Epithelial cell of proximal tubule (primary cell): ENCODE measurements at regions not wholly inside any gene's neighbourhood (a gene's known extent, or its start where the extent isn't known, plus 50 kb on each side); places are given as distances from the start of the nearest gene placed in this dataset.

Experiments
- DNase-seq: peaks from one replicate; pipeline ENCODE4 v3.0.0-alpha.2; 2011; ENCODE audit warnings: low read depth
- H3K4me3 ChIP-seq: 2 replicates; pipeline ENCODE4 v1.5.1; 2011; ENCODE audit warnings: low read depth, mild to moderate bottlenecking, low read length
- TF ChIP-seq, protein P1 (sequence below): conservative IDR thresholded peaks from 2 replicates; pipeline ENCODE4 v1.5.1; 2012; ENCODE audit warnings: low read depth, mild to moderate bottlenecking, low read length

DNA sequence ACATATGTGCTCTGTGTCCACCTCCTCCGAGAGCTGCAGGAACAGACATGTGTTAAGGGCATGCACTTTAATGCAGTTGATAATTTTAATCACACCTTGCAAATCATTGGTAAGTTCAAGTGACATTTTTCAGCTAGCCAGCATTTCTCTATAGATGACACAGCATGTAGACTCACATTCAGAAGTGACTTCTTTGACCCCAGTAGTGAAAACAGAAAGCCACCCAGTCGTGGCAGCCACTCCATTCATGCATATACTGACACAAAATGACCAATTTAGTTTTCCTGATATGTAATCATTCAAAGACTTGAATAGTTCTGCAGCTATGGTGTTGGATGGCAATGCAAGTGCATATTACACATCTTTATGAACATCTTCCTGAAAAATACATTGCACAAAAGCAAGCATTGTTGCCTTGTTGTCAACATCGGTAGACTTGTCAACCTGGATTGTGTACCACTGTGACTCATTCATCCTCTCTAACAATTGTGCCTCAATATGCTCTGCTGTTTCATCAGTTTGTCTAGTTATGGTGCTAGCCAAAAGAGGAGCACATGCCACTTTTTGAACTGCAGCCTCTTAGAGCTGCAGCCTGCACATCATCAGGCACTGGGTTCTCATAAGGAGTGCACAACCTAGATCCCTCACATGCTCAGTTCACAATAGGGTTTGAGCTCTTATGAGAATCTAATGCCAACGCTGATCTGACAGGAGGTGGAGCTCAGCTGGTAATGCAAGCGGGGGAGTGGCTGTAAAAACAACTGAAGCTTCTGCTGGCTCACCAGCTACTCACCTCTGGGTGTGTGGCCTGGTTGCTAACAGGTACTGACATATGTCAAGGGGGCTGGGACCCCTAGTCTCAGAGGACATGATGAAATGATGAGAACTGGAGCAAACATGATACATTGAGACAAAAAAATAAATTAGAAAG, 622.0 kb downstream of the PYDC2 start:
- TF ChIP-seq, protein P1, sequence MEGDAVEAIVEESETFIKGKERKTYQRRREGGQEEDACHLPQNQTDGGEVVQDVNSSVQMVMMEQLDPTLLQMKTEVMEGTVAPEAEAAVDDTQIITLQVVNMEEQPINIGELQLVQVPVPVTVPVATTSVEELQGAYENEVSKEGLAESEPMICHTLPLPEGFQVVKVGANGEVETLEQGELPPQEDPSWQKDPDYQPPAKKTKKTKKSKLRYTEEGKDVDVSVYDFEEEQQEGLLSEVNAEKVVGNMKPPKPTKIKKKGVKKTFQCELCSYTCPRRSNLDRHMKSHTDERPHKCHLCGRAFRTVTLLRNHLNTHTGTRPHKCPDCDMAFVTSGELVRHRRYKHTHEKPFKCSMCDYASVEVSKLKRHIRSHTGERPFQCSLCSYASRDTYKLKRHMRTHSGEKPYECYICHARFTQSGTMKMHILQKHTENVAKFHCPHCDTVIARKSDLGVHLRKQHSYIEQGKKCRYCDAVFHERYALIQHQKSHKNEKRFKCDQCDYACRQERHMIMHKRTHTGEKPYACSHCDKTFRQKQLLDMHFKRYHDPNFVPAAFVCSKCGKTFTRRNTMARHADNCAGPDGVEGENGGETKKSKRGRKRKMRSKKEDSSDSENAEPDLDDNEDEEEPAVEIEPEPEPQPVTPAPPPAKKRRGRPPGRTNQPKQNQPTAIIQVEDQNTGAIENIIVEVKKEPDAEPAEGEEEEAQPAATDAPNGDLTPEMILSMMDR: no peak
- no peak for DNase-seq
- H3K4me3 ChIP-seq: no peak overlapping the region
